Liver (tissue), 8 donors: ENCODE measurements at regions not wholly inside any gene's neighbourhood (a gene's known extent, or its start where the extent isn't known, plus 50 kb on each side); places are given as distances from the start of the nearest gene placed in this dataset.

ENCODE experiments used
- DNase-seq: peaks from one replicate; pipeline ENCODE4 v3.0.0-alpha.2; 2017; ENCODE audit warnings: low spot score
- H3K27ac ChIP-seq, 2 donors: one replicate each; pipeline ENCODE4 v1.7.0; 2013; ENCODE audit warnings: inconsistent platforms in 2 of 2, low read length in 2 of 2, control low read depth in 1 of 2, low read depth in 1 of 2, mild to moderate bottlenecking in 1 of 2
- H3K27me3 ChIP-seq, 4 donors: one replicate each; pipeline versions ENCODE4 v1.6.1 to v1.7.0; 2013; ENCODE audit warnings: low read length in 3 of 4, inconsistent platforms in 1 of 4, mild to moderate bottlenecking in 1 of 4, moderate library complexity in 1 of 4; ENCODE audit not compliant: control insufficient read depth in 4 of 4, insufficient read depth in 4 of 4
- H3K36me3 ChIP-seq, 4 donors: one replicate each; pipeline versions ENCODE4 v1.6.1 to v1.7.0; 2013; ENCODE audit warnings: low read length in 3 of 4, mild to moderate bottlenecking in 3 of 4, low read depth in 1 of 4, moderate library complexity in 1 of 4; ENCODE audit not compliant: control insufficient read depth in 4 of 4, insufficient read depth in 3 of 4
- H3K4me1 ChIP-seq, 4 donors: one replicate each; pipeline versions ENCODE4 v1.6.1 to v1.7.0; 2013; ENCODE audit warnings: low read length in 3 of 4, mild to moderate bottlenecking in 3 of 4, moderate library complexity in 1 of 4; ENCODE audit not compliant: control insufficient read depth in 4 of 4, insufficient read depth in 4 of 4
- H3K4me3 ChIP-seq, 3 donors: one replicate each; pipeline versions ENCODE4 v1.6.1 to v1.7.0; 2013; ENCODE audit warnings: low read length in 3 of 3, control low read depth in 1 of 3, low read depth in 1 of 3, mild to moderate bottlenecking in 1 of 3
- H3K9ac ChIP-seq, 2 donors: one replicate each; pipeline ENCODE4 v1.7.0; 2013; ENCODE audit warnings: low read length in 2 of 2, mild to moderate bottlenecking in 2 of 2, moderate library complexity in 2 of 2, control low read depth in 1 of 2, low read depth in 1 of 2
- H3K9me3 ChIP-seq, 4 donors: one replicate each; pipeline versions ENCODE4 v1.6.1 to v1.7.0; 2013; ENCODE audit warnings: low read length in 3 of 4; ENCODE audit not compliant: control insufficient read depth in 4 of 4
- ATF3 ChIP-seq: IDR thresholded peaks from 2 replicates; pipeline ENCODE4 v1.6.1; 2016; ENCODE audit warnings: antibody characterized with exemption
- CTCF ChIP-seq: fragments of 150-350 bp; IDR thresholded peaks from 2 replicates; pipeline ENCODE4 v1.5.1; 2017; ENCODE audit warnings: improper control_type of control experiment, low read depth, low read length; ENCODE audit not compliant: missing input control
- EGR1 ChIP-seq, 2 donors: IDR thresholded peaks; 2 replicates each; pipeline ENCODE4 v1.6.1; 2016 to 2018; ENCODE audit warnings: antibody characterized with exemption in 2 of 2, low read depth in 2 of 2
- FOXA1 ChIP-seq: IDR thresholded peaks from 2 replicates; pipeline ENCODE4 v1.6.1; 2016; ENCODE audit warnings: antibody characterized with exemption
- FOXA2 ChIP-seq: IDR thresholded peaks from 2 replicates; pipeline ENCODE4 v1.6.1; 2016; ENCODE audit warnings: antibody characterized with exemption
- GABPA ChIP-seq, 2 donors: IDR thresholded peaks in 1 of 2; conservative IDR thresholded peaks in 1 of 2; 2 replicates each; pipeline ENCODE4 v1.6.1; 2016; ENCODE audit warnings: antibody characterized with exemption in 2 of 2, mild to moderate bottlenecking in 1 of 2, moderate library complexity in 1 of 2
- HNF4A ChIP-seq, 2 donors: conservative IDR thresholded peaks; 2 replicates each; pipeline ENCODE4 v1.6.1; 2016; ENCODE audit warnings: antibody characterized with exemption in 2 of 2, mild to moderate bottlenecking in 2 of 2
- HNF4G ChIP-seq: IDR thresholded peaks from 2 replicates; pipeline ENCODE4 v1.6.1; 2016; ENCODE audit warnings: antibody characterized with exemption
- JUND ChIP-seq, 2 donors: IDR thresholded peaks; 2 replicates each; pipeline ENCODE4 v1.6.1; 2016; ENCODE audit warnings: antibody characterized with exemption in 2 of 2
- MAX ChIP-seq: IDR thresholded peaks from 2 replicates; pipeline ENCODE4 v1.6.1; 2016; ENCODE audit warnings: antibody characterized with exemption
- NR2F2 ChIP-seq: IDR thresholded peaks from 2 replicates; pipeline ENCODE4 v1.6.1; 2016; ENCODE audit warnings: antibody characterized with exemption
- RAD21 ChIP-seq, 2 donors: IDR thresholded peaks; 2 replicates each; pipeline ENCODE4 v1.6.1; 2016; ENCODE audit warnings: antibody characterized with exemption in 2 of 2, mild to moderate bottlenecking in 2 of 2
- REST ChIP-seq: IDR thresholded peaks from 2 replicates; pipeline ENCODE4 v1.6.1; 2016; ENCODE audit warnings: antibody characterized with exemption, mild to moderate bottlenecking
- RXRA ChIP-seq, 2 donors: IDR thresholded peaks; 2 replicates each; pipeline ENCODE4 v1.6.1; 2017 to 2018; ENCODE audit warnings: antibody characterized with exemption in 2 of 2, mild to moderate bottlenecking in 1 of 2
- SP1 ChIP-seq: IDR thresholded peaks from 2 replicates; pipeline ENCODE4 v1.6.1; 2018; ENCODE audit warnings: antibody characterized with exemption, mild to moderate bottlenecking
- TAF1 ChIP-seq: conservative IDR thresholded peaks from 2 replicates; pipeline ENCODE4 v1.6.1; 2016; ENCODE audit warnings: antibody characterized with exemption, mild to moderate bottlenecking
- YY1 ChIP-seq: IDR thresholded peaks from 2 replicates; pipeline ENCODE4 v1.6.1; 2016; ENCODE audit warnings: antibody characterized with exemption, mild to moderate bottlenecking
- ZBTB33 ChIP-seq: IDR thresholded peaks from 2 replicates; pipeline ENCODE4 v1.6.1; 2016; ENCODE audit warnings: antibody characterized with exemption
- WGBS: extraction: QIAGEN DNeasy Blood & Tissue Kit; methylation state at CpG from one replicate; pipeline ENCODE4 v1.1.7; 2013; 5-methylcytosine and 5-hydroxymethylcytosine counted together
- donor health status: healthy.
- donor health status: healthy.
- donor health status: healthy.
- donor health status: healthy.
- donor health status: healthy.

GRCh38 chr10:126843299-126843934 is 61.8 kb upstream of the DOCK1 start:
- Histone ChIP-seq H3K4me1 (peaks cover 0 to 1% (median 0%) of the 10 kb centered on the region in 4 donors), H3K27ac (no peak overlapping the region), H3K4me3 (no peak overlapping the region), H3K9me3 (no peaks in the 10 kb centered on the region), H3K36me3 (no peaks in the 10 kb centered on the region), H3K27me3 (no peaks in the 10 kb centered on the region), H3K9ac (no peak overlapping the region)
- WGBS: 78% methylated on average over 8 of the region's 8 CpGs
- no peak for DNase-seq
- TF ChIP-seq RXRA (IDR thresholded peaks at IDR 0.05): no peak
- no peak for TF ChIP-seq NR2F2
- TF ChIP-seq FOXA1: no peak

GRCh38 chr10:126844406-126844805 is 60.8 kb upstream of the DOCK1 start:
- Histone ChIP-seq H3K27me3 (no peaks in the 10 kb centered on the region), H3K9me3 (no peaks in the 10 kb centered on the region), H3K4me3 (no peak overlapping the region), H3K4me1 (peaks cover 0 to 1% (median 0%) of the 10 kb centered on the region in 4 donors), H3K9ac (no peak overlapping the region), H3K36me3 (no peaks in the 10 kb centered on the region), H3K27ac (no peak overlapping the region)
- TF ChIP-seq RAD21 (IDR thresholded peaks at IDR 0.05) (no peak), YY1 (no peak), HNF4G (no peak), GABPA (IDR thresholded peaks at IDR 0.05 in 1 of 2, conservative IDR thresholded peaks at IDR 0.05 in 1 of 2) (no peak), ZBTB33 (no peak), ATF3 (no peak), RXRA (IDR thresholded peaks at IDR 0.05) (no peak), REST (no peak), JUND (IDR thresholded peaks at IDR 0.05) (no peak), HNF4A (conservative IDR thresholded peaks at IDR 0.05) (no peak), FOXA1 (no peak), SP1 (no peak), MAX (no peak), FOXA2 (no peak), NR2F2 (no peak), TAF1 (no peak), CTCF (no peak), EGR1 (IDR thresholded peaks at IDR 0.05; ENCODE audit: low read depth in 2 of 2) (no peak)
- WGBS: 59% methylated on average over 6 of the region's 6 CpGs
- no peak for DNase-seq
